ENCODE measurements at regions not wholly inside any gene's neighbourhood (a gene's known extent, or its start where the extent isn't known, plus 50 kb on each side); places are given as distances from the start of the nearest gene placed in this dataset.
"Not testable (repeated sequence)": the region's sequence is repeated elsewhere in the genome, so short reads cannot be mapped to it uniquely, and the experiment has no call there.

DNA sequence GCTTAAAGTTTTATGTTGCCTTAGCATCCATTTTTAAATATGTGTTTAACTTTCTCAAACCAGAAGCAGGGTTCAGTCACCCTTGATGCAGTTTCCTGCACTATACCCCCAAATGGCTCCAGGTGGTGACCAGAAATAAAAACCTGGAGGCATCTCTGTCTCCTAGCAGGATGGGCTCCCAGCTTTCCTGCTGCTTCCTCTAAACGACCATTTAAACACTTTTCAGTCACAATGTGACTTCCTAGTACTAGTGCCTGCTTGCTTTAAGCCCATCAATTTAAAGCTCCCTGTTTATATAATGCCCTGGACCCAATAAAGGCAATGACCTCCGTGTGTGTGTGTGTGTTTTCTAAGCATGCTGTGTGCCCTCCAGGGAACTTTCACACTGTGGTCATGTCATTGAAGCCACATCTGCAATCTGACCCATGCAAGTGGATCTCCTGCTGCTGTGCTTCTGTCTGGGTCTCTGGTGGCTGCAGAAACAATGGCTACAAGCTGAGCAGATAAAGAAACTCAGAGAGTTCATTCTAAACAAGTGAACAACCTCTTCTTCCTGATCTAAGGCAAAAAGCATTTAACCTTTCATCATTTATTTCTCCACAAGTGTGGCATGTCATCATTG, 175.3 kb downstream of the SPATA31A6 start:
- H3K27ac ChIP-seq (ENCODE audit: low read depth, low read length); H3K27me3 ChIP-seq (ENCODE audit: control insufficient read depth, insufficient read depth, low read length); POLR2A ChIA-PET; DNase-seq (ENCODE audit: low read depth, low spot score); CTCF ChIA-PET; H3K9me3 ChIP-seq (ENCODE audit: control insufficient read depth, insufficient read depth, low read length); H3K4me3 ChIP-seq (ENCODE audit: low read depth, low read length): not testable (repeated sequence)

DNA sequence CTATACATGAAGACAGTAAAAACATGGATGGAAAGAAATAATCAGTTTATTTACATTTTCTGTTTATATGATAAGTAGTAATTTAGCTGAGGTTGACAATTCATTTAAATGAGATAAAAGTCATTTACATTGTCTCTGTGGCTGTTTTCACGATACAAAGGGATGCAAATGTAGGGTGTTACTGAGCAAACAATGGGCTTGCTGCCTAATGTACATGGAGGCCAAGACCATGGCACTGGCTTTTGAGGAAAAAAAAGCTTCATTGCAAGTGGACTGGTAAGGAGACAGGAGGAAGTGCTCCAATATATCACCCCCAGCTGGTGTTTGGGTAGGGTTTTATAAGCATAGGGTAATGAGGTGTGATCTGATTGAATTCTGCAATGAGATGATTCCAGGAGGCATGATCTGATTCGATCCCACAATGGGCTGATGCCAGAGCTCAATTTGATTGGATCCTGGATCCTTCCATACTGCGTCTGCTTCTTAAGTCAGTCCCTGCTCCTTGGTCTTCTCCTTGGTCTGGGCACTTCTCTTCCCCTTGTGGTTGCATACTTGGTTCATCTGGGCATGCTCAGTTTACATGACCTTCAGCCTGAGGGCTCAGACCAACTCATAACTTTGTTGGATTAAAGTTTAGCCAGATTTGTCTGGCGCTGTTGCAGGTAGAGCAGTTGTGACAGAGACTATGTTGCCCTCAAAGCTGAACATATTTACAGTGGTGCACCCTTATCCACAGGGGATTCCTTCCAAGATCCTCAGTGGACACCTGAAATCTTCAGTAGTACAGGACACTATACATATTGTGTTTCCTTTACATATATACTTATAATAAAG, 181.2 kb downstream of the SPATA31A6 start:
- DNase-seq (ENCODE audit: low read depth, low spot score); POLR2A ChIA-PET; H3K27me3 ChIP-seq (ENCODE audit: control insufficient read depth, insufficient read depth, low read length); H3K9me3 ChIP-seq (ENCODE audit: control insufficient read depth, insufficient read depth, low read length); CTCF ChIA-PET; H3K27ac ChIP-seq (ENCODE audit: low read depth, low read length); H3K4me3 ChIP-seq (ENCODE audit: low read depth, low read length): not testable (repeated sequence)

DNA sequence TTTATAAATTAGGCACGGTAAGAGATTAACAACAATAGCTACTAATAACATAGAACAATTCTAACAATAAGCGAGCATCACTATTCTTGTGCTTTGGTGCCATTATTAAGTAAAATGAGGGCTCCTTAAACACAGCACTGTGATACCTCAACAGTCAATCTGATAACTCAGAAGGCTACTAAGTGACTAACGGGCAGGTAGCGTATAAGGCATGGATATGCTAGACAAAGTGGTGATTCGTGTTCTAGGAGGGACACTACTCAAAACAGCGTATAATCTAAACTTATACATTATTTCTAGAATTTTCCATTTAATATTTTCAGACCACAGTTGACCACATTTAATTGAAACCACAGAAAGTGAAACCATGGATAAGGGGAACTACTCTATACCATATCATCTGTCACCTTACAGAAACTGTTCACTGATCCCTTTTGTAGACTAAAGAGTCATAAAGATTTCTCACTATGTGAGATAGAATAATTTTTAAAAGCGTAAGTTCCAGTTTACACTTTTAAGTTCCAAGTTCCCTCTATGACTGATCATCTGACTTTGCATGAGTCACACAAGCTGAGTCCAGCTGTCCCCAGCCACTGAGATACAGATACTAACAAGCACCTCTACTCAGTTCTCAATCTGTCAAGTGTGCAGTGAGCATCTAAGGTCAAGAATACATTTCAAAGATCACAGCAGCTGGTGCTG, 181.9 kb downstream of the SPATA31A6 start:
- POLR2A ChIA-PET: not testable (repeated sequence)

DNA sequence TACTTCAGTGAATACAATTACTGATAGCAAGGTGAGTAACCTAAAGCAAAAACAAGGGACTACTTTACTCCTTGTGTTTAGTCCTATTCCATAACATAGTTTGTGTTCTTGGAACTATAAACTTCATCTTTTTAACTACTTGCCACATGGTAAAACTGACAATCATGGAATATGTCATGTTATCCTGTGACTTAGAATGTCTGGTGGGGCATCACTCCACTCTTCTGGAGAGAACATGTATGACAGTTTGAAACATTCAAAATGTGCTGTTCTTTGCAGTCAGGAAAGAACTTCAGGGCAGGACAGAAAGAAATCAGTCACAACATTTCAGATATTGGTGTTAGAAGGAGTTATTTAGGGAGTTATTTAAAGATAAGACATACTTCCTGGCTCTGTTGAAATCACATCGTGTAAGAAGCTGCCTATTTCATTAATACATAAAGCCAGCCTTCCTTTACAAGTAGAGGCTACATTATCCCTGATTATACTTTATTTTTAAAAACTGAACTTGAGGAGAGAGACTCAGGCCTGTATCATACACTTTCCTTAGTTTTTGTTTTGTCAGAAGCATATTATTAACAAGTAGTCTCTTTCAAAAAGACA, 184.9 kb downstream of the SPATA31A6 start:
- DNase-seq (ENCODE audit: low read depth, low spot score); H3K27me3 ChIP-seq (ENCODE audit: control insufficient read depth, insufficient read depth, low read length); H3K4me3 ChIP-seq (ENCODE audit: low read depth, low read length); H3K9me3 ChIP-seq (ENCODE audit: control insufficient read depth, insufficient read depth, low read length); H3K27ac ChIP-seq (ENCODE audit: low read depth, low read length); POLR2A ChIA-PET; CTCF ChIA-PET: not testable (repeated sequence)

More for the DNA sequence above, 181.9 kb downstream of the SPATA31A6 start:
- H3K4me3 ChIP-seq (ENCODE audit: low read depth, low read length); H3K9me3 ChIP-seq (ENCODE audit: control insufficient read depth, insufficient read depth, low read length); H3K27ac ChIP-seq (ENCODE audit: low read depth, low read length); H3K27me3 ChIP-seq (ENCODE audit: control insufficient read depth, insufficient read depth, low read length); CTCF ChIA-PET: not testable (repeated sequence)
- DNase-seq (ENCODE audit: low read depth, low spot score): peak; percentile 13

DNA sequence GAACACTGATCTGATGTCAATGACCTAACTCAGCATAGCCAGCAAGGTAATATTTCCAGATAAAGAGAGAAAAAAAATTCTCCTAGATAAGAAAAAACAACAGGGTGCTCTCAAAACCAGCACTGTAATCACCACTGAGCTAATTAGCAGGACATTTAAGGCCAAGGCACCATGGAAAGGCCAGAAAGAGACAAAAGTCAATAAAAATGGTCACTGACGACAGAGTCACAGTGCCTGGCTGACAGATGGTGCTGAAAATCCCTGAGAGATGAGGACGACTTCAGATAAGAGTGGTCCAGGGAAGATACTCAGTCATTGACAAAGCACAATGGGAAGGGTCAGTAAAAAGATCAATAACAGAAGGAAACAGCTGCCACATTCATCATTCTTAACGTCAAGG, 186.7 kb downstream of the SPATA31A6 start:
- H3K27me3 ChIP-seq (ENCODE audit: control insufficient read depth, insufficient read depth, low read length); CTCF ChIA-PET; H3K27ac ChIP-seq (ENCODE audit: low read depth, low read length); DNase-seq (ENCODE audit: low read depth, low spot score); H3K4me3 ChIP-seq (ENCODE audit: low read depth, low read length); POLR2A ChIA-PET; H3K9me3 ChIP-seq (ENCODE audit: control insufficient read depth, insufficient read depth, low read length): not testable (repeated sequence)

DNA sequence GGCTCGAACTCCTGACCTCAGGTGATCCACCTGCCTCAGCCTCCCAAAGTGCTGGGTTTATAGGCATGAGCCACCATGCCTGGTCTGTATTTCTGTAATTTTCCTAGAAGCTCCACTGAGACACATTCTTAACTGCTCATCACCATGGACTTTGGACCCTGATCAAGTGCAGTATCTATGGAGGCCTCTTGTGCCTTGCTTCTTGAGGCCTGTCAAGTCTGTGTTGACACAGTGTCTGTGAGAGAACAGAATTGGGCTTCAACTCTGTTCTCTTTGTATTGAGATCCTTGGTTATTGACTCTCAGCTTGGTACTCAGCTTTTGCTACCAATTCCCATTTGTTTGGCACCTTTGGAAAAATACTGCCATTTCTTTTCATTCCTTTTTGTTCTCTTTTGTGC, 188.0 kb downstream of the SPATA31A6 start:
- POLR2A ChIA-PET; H3K27ac ChIP-seq (ENCODE audit: low read depth, low read length); DNase-seq (ENCODE audit: low read depth, low spot score); H3K27me3 ChIP-seq (ENCODE audit: control insufficient read depth, insufficient read depth, low read length); H3K9me3 ChIP-seq (ENCODE audit: control insufficient read depth, insufficient read depth, low read length); CTCF ChIA-PET; H3K4me3 ChIP-seq (ENCODE audit: low read depth, low read length): not testable (repeated sequence)

DNA sequence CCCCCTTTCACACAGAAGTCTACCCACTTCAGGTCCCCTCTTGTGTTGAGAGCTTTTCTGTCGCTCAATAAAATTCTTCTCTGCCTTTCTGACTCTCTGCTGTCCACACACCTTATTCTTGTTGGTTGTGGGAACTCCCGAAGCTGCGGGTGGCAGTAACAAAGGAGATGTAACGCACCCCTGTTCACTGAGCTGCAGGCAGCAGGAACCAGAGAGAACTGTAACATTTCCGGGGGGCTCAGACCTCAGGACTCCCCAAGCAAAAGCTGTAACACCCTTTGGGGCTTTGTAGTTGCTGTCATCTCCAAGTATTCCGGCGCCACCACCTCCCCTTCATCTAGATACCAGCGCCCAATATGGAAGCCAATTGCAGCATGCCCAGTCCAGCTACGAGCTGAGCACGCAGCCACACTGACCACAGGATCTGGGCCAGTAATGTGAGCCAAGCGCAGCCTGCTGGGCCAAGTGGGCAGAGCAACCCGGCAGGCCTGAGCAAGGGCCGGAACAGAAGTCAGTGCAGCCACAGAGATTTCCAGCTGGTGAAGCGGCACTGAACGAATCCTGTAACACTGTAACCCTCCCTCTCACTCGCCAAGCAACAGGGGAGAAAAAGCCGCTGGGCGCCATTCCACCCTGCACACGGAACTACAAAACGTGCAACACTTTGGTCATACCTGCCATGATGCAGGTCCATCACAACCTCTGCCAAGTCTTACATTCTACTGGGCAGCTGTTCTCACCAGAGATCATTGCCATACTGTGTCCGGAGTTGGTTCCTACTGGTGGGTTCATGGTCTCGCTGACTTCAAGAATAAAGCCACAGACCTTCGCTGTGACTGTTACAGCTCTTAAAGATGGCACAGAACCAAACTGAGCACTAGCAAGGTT, 194.3 kb downstream of the SPATA31A6 start:
- H3K9me3 ChIP-seq (ENCODE audit: control insufficient read depth, insufficient read depth, low read length): peaks cover 12% of the 10 kb centered on the region
- CTCF ChIA-PET; DNase-seq (ENCODE audit: low read depth, low spot score); H3K4me3 ChIP-seq (ENCODE audit: low read depth, low read length); POLR2A ChIA-PET; H3K27ac ChIP-seq (ENCODE audit: low read depth, low read length); H3K27me3 ChIP-seq (ENCODE audit: control insufficient read depth, insufficient read depth, low read length): not testable (repeated sequence)

DNA sequence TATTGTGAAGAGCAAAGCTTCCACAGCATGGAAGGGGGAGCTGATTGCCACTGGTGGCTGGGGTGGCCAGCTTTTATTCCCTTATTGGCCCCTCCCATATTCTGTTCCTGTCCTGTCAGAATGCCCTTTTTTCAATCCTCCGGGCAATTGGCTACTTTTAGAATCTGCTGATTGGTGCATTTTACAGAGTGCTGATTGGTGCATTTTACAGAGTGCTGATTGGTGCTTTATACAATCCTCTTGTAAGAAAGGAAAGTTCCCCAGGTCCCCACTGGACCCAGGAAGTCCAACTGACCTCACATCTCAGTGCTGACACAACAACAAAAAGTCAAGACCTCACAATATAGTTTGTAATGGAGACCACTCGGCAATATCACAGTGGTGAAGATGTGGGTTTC, 195.0 kb downstream of the SPATA31A6 start:
- Histone ChIP-seq H3K27ac (ENCODE audit: low read depth, low read length) (no peak overlapping the region), H3K4me3 (ENCODE audit: low read depth, low read length) (no peak overlapping the region), H3K9me3 (ENCODE audit: control insufficient read depth, insufficient read depth, low read length) (peaks cover 12% of the 10 kb centered on the region), H3K27me3 (ENCODE audit: control insufficient read depth, insufficient read depth, low read length) (no peaks in the 10 kb centered on the region)
- POLR2A ChIA-PET: no interaction called here
- CTCF ChIA-PET: no interaction called here
- TF ChIP-seq, protein P1, sequence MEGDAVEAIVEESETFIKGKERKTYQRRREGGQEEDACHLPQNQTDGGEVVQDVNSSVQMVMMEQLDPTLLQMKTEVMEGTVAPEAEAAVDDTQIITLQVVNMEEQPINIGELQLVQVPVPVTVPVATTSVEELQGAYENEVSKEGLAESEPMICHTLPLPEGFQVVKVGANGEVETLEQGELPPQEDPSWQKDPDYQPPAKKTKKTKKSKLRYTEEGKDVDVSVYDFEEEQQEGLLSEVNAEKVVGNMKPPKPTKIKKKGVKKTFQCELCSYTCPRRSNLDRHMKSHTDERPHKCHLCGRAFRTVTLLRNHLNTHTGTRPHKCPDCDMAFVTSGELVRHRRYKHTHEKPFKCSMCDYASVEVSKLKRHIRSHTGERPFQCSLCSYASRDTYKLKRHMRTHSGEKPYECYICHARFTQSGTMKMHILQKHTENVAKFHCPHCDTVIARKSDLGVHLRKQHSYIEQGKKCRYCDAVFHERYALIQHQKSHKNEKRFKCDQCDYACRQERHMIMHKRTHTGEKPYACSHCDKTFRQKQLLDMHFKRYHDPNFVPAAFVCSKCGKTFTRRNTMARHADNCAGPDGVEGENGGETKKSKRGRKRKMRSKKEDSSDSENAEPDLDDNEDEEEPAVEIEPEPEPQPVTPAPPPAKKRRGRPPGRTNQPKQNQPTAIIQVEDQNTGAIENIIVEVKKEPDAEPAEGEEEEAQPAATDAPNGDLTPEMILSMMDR (IDR thresholded peaks at IDR 0.05; ENCODE audit: low read depth, low read length): no peak
- DNase-seq (ENCODE audit: low read depth, low spot score): no peak

DNA sequence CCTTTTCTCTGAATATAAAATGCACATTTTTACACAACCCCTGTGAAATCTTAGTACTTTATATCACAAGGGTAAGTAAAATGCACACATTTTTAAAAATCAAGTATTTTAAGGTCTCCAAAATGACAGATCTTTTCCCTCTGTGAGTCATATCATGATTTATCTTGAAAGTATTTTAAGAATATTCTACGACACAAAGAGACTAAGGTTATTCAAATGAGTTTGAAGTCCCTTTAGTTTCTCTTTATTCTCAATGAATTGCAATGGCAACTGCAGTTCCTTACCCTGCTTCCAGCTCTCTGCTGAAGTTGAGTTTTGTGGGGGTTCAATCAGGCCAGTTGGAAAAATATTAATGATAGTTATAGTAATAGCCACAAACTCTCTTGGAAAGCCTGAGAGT, 196.1 kb downstream of the SPATA31A6 start:
- DNase-seq (ENCODE audit: low read depth, low spot score); POLR2A ChIA-PET; H3K27ac ChIP-seq (ENCODE audit: low read depth, low read length); H3K27me3 ChIP-seq (ENCODE audit: control insufficient read depth, insufficient read depth, low read length); H3K4me3 ChIP-seq (ENCODE audit: low read depth, low read length); CTCF ChIA-PET: not testable (repeated sequence)
- peaks cover 15% of the 10 kb centered on the region for H3K9me3 ChIP-seq (ENCODE audit: control insufficient read depth, insufficient read depth, low read length)

DNA sequence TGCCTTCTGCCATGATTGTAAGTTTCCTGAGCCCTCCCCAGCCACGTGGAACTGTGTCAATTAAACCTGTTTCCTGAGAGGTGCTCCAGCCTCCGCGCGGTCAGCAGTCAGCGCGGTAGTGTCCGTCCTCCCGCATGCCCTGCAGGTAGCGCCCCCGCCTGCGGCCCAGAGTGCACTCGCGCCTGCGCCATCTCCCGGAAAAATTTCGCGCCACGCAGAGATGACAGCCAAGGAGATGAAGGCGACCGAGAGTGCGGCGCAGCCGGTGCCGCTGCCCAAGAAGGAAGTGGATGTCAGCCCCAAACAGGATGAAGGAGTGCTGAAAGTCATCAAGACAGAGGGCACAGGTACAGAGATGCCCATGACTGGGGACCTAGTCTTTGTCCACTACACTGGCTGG, 201.1 kb downstream of the SPATA31A6 start:
- POLR2A ChIA-PET; H3K4me3 ChIP-seq (ENCODE audit: low read depth, low read length); H3K27me3 ChIP-seq (ENCODE audit: control insufficient read depth, insufficient read depth, low read length); H3K27ac ChIP-seq (ENCODE audit: low read depth, low read length); DNase-seq (ENCODE audit: low read depth, low spot score); CTCF ChIA-PET: not testable (repeated sequence)
- H3K9me3 ChIP-seq (ENCODE audit: control insufficient read depth, insufficient read depth, low read length): peaks cover 17% of the 10 kb centered on the region

Data from AG04450 (cell line).